Activated CD8-positive, alpha-beta memory T cell treated with anti-CD3 and anti-CD28 coated beads for 36 hours (primary cell): ENCODE measurements at regions not wholly inside any gene's neighbourhood (a gene's known extent, or its start where the extent isn't known, plus 50 kb on each side); places are given as distances from the start of the nearest gene placed in this dataset.
"Not testable (repeated sequence)": the region's sequence is repeated elsewhere in the genome, so short reads cannot be mapped to it uniquely, and the experiment has no call there.

Source experiments
- CTCF ChIA-PET: fragments of 350-600 bp; sonication (Branson Sonifier 250); formaldehyde crosslinking; loops from one replicate; lab custom pipeline; 2021; ENCODE audit warnings: antibody characterized with exemption; lab: Charles Lee
- POLR2A ChIA-PET: fragments of 350-600 bp; sonication (Branson Sonifier 250); formaldehyde crosslinking; loops from one replicate; lab custom pipeline; 2021; ENCODE audit warnings: antibody characterized with exemption; lab: Charles Lee

DNA sequence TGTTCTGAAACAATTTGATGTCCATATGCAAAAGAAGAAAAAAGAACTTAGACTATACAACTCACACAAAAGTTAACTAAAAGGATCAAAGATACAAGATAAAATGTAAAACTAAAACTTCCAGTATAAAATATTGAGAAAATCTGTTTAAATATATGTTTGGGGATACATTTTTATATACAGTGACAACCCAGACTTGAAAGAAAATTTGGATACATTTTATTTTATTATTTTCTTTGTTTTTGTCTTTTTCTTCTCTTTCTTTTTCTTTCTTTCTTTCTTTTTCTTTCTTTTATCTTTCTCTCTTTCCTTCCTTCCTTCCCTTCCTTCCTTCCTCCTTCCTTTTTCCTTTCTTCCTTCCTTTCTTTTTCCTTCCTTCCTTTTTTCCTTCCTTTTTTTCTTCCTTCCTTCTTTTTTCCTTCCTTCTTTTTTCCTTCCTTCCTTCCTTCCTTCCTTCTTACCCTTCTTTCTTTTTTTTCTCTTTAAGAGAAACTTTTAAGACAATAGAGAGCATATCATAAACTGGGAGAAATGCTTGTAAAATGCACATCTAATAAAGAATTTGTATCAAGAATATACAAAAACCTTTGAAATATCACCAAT, 954.5 kb upstream of the LRFN5 start:
- ChIA-PET POLR2A (no interaction called here), CTCF (no interaction called here)

DNA sequence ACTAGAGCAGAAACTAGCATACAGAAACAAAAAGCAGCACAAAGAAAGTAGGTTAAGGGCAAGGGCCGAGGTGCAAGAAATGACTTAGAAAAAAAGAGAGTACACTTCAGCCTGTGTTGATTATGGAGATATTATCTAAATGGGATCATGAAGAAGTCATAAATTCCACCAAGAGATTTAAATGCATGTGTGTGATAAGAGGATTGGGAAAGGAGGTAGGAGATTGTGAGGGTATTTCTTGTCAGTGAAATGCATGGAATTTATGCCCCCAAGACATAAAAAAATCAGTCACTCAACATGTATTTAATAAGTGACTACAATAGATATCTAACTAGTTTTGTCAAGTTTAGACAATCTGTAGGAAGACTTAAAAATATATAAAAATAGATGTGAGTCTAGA, 976.2 kb upstream of the LRFN5 start:
- ChIA-PET POLR2A (no interaction called here), CTCF (no interaction called here)

DNA sequence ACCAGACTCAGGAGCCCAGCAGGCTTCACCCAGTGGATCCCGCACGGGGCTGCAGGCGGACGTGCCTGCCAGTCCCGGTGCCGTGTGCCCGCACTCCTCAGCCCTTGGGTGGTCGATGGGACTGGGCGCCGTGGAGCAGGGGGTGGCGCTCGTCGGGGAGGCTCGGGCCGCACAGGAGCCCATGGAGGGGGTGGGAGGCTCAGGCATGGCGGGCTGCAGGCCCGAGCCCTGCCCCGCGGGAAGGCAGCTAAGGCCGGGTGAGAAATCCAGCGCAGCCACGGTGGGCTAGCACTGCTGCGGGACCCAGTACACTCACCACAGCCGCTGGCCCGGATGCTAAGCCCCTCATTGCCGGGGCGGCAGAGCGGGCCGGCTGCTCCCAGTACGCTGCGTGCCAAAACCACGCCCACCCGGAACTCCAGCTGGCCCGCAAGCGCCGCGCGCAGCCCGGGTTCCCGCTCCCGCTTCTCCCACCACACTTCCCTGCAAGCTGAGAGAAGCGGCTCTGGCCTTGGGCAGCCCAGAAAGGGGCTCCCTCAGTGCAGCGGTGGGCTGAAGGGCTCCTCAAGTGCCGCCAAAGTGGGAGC, 977.0 kb upstream of the LRFN5 start:
- CTCF ChIA-PET, POLR2A ChIA-PET: not testable (repeated sequence)

DNA sequence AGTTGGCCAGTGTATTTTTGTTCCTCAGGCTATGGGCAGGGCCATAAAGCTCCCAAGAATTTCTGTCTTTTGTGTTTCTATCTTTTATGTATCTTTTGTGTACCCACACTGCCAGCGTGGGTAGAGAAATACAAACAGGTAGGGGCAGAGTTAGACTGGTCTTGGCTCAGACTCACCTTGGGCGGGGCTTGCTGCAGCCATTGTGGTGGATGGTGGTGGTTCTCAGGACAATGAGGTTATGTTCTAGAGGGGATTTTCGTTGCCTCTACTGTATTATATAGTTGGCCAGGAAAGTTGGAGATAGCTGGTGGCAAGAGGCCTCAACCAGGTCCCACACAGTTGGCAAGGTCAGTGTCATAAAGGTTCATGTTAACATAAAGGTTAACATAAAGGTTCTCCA, 977.5 kb upstream of the LRFN5 start:
- CTCF ChIA-PET = no interaction called here
- POLR2A ChIA-PET = no interaction called here

DNA sequence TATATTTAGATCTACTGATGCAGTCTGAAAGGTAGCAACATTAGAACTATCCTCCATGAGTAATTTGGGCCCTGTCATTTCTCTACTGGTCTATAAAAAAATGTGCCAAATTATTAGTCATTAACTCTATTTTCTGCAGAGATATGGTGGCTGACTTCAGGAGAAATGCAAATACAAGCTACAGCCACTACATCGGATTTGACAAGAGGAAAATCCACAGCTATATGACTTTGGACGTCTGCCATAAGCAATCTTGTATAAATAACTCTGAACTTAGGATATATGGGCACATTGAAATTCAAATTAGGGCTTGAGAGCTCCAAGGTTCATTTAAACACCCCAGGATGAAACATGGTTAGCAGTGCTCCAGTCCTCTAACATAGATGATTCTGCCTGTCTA, 983.0 kb upstream of the LRFN5 start:
- CTCF ChIA-PET = no interaction called here
- POLR2A ChIA-PET = no interaction called here

DNA sequence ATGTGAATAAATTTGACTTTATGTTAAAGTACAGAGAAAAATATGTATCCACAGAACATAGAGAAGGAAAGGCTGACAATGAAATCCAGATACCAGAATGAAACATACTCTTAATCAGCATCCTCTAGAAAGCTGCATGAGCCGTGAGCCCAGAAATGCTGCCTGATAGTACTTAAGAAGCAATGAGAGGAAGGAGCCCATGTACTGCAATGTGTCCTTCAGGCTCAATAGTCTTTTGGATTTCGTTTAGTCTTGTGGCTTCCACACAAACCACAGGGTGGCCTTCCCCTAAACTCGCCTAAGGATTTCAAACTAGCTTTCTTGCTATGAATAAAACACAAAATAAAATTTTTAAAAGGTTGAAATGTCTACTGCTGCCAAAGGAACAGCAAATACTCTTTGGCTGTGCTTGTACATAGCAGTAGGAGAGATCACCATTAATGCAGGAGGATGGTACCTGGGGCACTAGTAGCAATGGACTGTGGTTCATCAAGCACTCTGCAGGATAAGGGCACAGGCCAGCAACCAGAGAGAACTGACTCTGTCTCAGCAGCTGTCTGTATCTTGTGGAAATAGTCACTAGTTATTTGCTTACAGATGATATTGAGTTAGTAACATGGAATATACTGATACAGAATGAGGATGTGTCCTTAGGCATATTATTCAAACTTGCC, 988.3 kb upstream of the LRFN5 start:
- POLR2A ChIA-PET = no interaction called here
- CTCF ChIA-PET = no interaction called here

DNA sequence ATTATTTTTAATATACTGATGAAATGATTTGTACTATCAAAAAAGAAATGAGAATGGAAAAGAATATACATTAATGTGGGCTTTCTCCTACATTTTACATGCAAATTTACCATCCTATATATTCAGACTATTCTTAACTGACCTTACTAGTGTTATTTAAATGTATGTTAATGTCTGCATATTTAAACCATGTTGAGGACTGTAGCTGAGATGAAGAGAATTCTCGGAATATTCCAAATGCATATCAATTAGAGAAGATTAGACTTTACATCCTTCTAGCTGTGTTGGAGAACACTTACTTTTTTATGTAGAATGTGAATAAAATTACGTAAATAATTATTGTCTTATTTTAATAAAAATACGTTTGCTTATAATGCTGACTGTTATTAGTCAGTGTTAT, 990.1 kb upstream of the LRFN5 start:
- POLR2A ChIA-PET = no interaction called here

DNA sequence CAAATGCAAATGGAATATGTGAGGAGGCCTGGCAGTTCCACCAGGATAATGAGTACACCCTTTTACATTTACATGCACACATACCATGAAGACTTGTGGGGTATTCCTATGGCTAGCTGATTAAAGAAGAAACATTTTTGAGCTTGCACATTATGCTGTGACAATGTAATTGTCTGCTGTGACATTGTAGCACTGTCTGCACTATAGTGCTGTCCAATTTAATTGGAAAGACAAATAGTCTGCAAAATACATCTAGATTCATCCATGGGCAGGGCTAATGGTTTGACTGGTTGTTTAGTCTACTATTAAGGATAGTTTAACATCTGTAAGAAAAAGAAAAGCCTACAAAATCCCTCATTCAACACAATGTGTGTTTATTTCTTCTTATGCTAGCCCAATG, 1005.6 kb upstream of the LRFN5 start:
- CTCF ChIA-PET = no interaction called here
- POLR2A ChIA-PET = no interaction called here

More for the DNA sequence above, 990.1 kb upstream of the LRFN5 start:
- CTCF ChIA-PET = no interaction called here

DNA sequence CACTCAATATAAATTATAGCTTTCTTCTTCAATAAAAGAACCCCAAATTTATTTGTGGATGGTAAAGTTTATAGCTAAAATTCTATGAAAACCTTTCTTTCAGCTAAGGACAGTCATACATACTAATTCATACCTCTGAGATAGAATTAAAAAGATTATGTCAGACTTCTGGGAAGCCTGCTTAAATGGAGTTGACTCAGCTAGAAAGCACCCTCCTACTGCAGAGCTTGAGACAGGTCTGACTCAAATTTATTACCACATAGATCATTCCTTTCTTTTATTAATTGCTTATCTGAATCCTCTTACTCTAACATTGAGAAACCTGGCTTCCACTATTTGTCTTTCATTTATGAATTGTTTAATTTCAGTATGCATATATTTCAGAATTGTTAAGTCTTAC, 1007.0 kb upstream of the LRFN5 start:
- CTCF ChIA-PET = no interaction called here
- POLR2A ChIA-PET = no interaction called here

DNA sequence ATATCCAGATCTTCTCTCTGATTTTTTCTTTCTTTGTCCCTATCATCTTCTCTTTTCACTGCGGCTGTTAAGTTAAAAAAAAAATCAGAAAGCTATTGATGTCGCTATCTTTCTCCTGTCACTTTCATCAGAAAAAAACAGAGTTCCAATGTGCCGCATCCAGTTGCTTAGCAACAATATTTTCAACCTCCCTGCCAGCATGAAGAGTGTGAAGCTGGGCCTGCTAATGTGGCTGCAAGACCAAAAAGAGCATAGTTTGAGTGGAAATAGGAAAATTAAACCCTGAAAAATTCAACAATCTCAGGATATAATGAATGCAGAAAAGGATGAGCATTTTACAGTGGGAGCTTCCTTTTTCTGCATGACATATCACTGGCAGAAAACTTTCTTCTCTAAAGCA, 1025.4 kb upstream of the LRFN5 start:
- POLR2A ChIA-PET = no interaction called here
- CTCF ChIA-PET = no interaction called here

DNA sequence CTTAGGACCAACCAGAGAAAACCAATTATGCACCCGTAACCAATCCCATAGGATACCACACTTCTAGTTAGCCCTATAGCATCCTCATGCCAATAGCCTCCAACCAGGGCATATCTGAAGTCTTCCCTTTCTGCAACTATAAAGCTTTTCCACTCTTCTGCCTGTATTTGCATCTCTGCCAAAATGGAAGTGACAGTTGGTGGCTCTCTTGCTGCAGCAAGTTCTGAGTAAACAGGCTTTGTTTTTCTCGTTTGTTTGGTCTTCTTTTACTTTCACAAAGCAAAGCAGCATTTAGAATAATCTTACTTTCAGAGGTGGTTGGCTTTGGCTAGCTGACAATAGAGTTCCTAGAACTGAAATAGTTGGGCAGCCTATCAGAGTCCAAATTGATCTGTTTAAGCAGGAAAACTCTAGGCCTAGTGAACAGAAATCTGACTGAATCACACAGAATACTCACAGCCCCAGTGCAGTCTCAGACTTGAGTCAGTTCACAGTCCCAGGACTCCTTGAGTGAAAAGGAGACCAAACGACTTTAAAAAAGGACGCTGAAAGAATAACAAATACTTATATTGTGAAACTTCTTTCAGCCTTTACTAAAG, 1029.7 kb upstream of the LRFN5 start:
- CTCF ChIA-PET = no interaction called here
- POLR2A ChIA-PET = no interaction called here

DNA sequence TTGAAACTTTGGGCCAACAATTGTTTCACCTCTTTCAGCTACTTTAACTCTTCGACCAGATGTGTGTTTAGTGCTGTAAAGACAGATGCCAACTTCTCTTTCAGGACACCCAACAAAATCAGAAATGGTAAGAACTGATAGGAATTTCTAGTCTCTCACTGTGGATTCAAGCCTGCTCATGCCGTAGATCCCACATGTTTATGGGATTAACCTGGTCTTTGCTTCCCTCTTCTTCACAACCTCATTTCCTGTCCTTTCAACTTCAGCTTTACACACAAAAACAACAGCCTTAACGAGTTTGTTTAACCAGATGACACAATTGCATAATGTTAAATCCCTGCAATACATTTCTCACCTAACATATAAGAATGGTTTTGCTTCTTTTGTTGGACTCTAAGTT, 1031.9 kb upstream of the LRFN5 start:
- CTCF ChIA-PET = no interaction called here
- POLR2A ChIA-PET = no interaction called here

DNA sequence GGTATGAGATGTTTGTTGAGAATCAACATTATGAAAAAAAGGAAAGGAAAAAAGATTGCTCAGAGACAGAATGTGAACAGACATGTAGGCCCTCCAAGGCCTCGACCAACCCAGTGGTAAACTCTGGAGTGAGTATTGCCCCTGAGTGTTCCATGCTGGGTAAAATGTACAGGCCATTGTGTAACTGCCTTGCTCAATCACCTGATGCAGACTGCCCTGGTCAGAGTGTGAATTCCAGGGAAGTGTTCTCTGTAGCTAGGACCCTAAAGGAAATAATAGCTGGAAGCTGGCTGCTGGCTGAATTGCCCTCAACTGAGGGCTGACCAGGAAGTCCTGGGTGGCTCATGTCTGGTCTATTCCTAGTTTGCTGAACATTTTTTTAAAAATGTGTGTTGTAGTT, 1081.4 kb upstream of the LRFN5 start:
- ChIA-PET CTCF (no interaction called here), POLR2A (no interaction called here)

DNA sequence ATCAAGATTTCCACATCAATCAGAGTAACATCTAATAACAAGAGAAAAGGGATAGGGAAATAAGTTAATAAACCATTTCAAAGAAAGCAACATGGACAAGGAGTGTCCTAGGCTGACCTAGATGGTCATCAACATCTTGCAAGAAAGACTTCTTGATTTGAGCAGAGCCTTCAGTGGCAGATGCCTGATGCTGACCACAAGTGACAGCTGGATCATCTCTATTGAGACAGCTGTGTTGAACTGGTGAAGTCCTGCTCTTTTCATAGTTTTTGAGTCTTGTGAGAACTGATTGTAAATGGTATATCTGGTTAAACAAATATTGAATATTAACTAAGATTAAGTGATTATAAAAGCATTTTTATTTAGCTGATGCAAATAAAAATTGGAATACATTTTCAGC, 1083.6 kb upstream of the LRFN5 start:
- POLR2A ChIA-PET = no interaction called here
- CTCF ChIA-PET = no interaction called here

DNA sequence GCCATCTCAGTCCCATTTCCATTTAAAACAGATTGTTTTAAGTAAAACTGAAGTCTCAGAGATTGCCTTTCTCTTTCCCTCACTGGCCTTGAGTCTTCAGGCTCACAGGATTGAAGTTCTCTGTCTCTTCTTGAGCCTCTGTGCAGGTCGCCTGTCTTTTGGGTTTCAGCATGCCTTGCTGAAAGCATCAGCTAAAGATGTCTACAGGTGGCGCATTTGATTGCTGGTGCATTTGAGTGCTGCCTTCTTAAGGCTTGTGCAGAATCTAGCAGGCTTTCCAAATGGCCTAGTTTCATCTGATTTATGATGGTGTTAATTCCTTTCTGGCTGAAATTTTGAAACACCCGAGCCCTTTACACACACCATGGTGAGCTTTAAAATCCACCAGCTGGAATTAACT, 1062.2 kb upstream of the FBXO33 start:
- ChIA-PET CTCF (no interaction called here), POLR2A (no interaction called here)

DNA sequence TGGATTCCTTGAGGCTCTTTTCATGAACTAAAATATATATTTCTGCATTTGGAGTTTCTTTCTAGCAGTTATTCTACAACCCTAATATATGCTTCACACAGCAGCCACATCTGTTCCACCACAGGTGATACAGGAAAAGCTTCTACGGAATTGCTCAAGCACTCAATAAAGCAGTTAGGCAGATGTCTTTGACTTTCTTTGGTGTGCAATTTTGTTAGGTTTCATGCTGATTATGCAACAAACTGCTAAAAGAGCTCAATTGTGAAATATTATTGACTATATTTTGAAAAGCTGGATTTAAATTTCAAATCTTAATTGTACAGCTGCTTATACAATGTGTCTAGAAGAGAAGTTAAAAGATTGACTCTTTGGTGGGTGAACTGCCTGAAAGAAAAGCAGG, 1055.6 kb upstream of the FBXO33 start:
- ChIA-PET POLR2A (no interaction called here), CTCF (no interaction called here)

DNA sequence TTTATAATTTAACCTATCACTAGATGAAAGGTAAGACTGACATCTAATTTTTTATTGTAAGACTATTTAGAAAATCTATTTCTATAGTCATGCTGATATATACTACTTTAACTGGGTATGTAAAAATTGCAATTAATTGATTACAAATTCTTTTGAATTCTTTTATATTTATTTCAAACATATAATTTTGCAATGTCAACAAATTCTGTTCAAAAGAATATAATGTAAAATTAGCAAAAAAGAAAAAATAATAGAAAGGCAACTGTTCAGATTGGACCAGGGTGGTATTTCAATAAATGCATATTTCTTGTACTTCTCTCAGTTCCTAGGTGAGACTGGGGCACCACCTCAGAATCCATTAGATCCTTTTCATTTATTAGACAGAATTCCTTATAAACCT, 1053.5 kb upstream of the FBXO33 start:
- CTCF ChIA-PET = no interaction called here

DNA sequence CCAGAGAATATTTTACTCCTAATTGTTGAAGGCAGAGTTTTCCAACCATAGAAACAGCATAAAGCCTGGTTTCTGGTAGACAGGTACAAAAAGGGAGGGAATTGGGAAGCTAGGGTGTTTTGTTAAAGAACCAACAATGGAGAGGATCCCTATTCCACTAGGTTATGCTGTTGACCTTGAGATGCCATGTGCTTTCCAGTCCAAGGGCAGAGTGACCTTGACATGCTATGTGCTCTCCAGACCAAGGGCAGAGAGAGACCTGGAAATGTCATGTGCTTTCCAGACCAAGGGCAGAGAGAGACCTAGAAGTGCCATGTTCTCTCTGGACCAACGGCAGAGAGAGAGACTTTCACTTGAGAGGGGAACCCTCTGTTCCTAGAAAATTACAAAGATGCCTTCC, 1043.8 kb upstream of the FBXO33 start:
- POLR2A ChIA-PET = no interaction called here
- CTCF ChIA-PET = no interaction called here

More for the DNA sequence above, 1053.5 kb upstream of the FBXO33 start:
- POLR2A ChIA-PET = no interaction called here

DNA sequence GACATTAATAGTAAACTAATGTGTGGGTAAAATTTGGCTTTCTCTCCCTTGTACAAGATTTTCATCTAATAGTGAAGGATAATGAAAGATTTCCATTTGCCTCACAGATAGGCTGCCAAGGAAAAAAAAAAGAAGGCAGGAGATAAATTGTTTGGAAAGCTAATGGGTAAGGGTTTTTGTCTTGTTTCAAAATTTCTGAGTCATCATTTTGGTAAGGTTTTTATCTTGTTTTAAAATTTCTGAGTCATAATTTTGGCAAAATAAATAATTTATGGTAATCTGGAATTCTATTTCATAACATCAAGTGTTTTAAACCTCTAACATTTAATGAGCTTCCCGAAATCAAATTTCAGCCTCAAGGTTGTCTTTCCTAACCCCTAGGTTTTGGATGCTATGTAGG, 1035.7 kb upstream of the FBXO33 start:
- CTCF ChIA-PET = no interaction called here
- POLR2A ChIA-PET = no interaction called here

DNA sequence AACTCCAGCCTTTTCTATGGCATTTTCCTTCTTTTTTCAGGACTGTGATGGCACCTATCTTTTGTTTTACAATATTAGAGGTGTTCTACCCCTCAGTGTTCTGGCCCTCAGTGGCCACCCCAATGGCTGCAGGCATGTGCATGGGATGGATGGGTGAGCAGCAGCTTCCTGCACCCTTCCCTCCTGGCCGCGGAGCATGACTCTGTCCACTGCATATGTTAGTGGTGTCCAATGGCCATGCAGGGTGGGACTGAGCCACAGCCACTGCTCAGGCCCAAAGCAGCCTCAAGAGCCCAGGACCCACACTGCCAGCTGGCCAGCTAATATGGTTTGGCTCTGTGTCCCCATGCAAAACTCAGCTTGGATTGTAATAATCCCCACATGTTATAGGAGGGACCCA, 1032.3 kb upstream of the FBXO33 start:
- ChIA-PET CTCF (no interaction called here), POLR2A (no interaction called here)

DNA sequence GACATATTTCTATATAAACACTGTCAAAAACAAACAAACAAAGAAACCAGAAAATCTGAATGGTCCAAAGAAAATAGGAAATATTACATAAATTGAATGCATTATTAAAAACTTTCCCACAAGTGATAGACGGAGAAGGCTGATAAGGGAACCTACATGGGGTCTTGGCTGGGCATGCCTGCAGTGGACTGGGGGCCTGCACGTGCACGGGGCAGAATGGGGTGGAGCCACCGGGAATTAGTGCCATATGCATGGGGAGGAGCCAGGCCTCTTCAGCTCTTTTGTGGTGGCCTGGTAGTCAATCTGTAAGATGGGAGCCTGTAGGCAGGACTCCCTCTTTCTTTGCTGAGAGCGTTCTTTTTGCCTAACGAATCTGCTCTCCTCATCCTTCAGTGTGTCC, 1031.7 kb upstream of the FBXO33 start:
- ChIA-PET CTCF (no interaction called here), POLR2A (no interaction called here)
